K562 (cell line): ENCODE measurements at regions not wholly inside any gene's neighbourhood (a gene's known extent, or its start where the extent isn't known, plus 50 kb on each side); places are given as distances from the start of the nearest gene placed in this dataset.

Experiments
- ATAC-seq: fragments of 200-7000 bp; cut with Tn5 transposase; 3 replicates; pipeline ENCODE4 v1.9.1; 2020; ENCODE audit warnings: moderate library complexity
- BruUV-seq: library from RNA; stranded (reverse); fragments of 400-500 nt; replicated peaks from 2 replicates; lab custom pipeline; 2021; lab: Mats Ljungman, UMichigan
- CTCF ChIA-PET: fragments of 300-600 bp; formaldehyde crosslinking; extraction: SDS; loops from one replicate; lab custom pipeline; 2021; ENCODE audit warnings: low intra/inter-chr PET ratio; lab: Yijun Ruan, JAX
- POLR2A ChIA-PET: fragments of 300-600, 350-650 bp; sonication (Branson Sonifier 250); formaldehyde crosslinking; extraction: SDS; loops from one replicate; lab custom pipeline; 2021; ENCODE audit warnings: antibody characterized with exemption, inconsistent platforms; lab: Yijun Ruan, JAX
- DNase-seq, 4 experiments: peaks; one replicate each; pipeline versions ENCODE4 v3.0.0 to v3.0.0-alpha.2; 2011 to 2018; ENCODE audit warnings: low spot score in 3 of 4, mixed read lengths in 3 of 4; ENCODE audit errors: extremely low read depth in 1 of 4
- FAIRE-seq: peaks from 2 replicates; lab custom pipeline; 2011; peaks lifted over from hg19 to GRCh38; lab: Jason Lieb, UNC
- H2AFZ ChIP-seq: 2 replicates; pipeline ENCODE4 v1.6.0; 2011; ENCODE audit warnings: low read depth, low read length, control low read depth, inconsistent platforms
- H3K27ac ChIP-seq: fragments of 200-600 bp; 3 replicates; pipeline ENCODE4 v1.8.0; 2011; ENCODE audit warnings: low read depth, mild to moderate bottlenecking, control low read depth, inconsistent platforms, low read length, moderate library complexity, mixed read lengths; ENCODE audit errors: extremely low read depth
- H3K27me3 ChIP-seq, 2 experiments: fragments of 300-600 bp in 1 of 2; 2 replicates in 1 of 2; 3 replicates in 1 of 2; pipeline versions ENCODE4 v1.6.0 to v1.8.0; 2011; ENCODE audit warnings: inconsistent platforms in 2 of 2, low read length in 2 of 2, mild to moderate bottlenecking in 1 of 2, mixed read lengths in 1 of 2, moderate library complexity in 1 of 2; ENCODE audit not compliant: control insufficient read depth in 2 of 2, insufficient read depth in 2 of 2
- H3K36me3 ChIP-seq: fragments of 300-600 bp; 3 replicates; pipeline ENCODE4 v1.8.0; 2011; ENCODE audit warnings: mild to moderate bottlenecking, low read length, inconsistent platforms; ENCODE audit not compliant: control insufficient read depth, insufficient read depth
- H3K4me1 ChIP-seq, 2 experiments: fragments of 200-600 bp in 1 of 2; replicated peaks in 1 of 2; 2 replicates in 1 of 2; 3 replicates in 1 of 2; pipeline versions ENCODE4 v1.5.1 to v1.8.0; 2011; ENCODE audit warnings: inconsistent platforms in 2 of 2, low read length in 2 of 2, mild to moderate bottlenecking in 1 of 2, mixed read lengths in 1 of 2, moderate library complexity in 1 of 2; ENCODE audit not compliant: control insufficient read depth in 2 of 2, insufficient read depth in 2 of 2
- H3K4me2 ChIP-seq: 2 replicates; pipeline ENCODE4 v1.6.1; 2011; ENCODE audit warnings: low read length, control low read depth, inconsistent platforms, mixed read lengths; ENCODE audit not compliant: insufficient read depth
- H3K4me3 ChIP-seq: fragments of 200-600 bp; sonication (generic), shearing (Covaris generic); 2 replicates; pipeline ENCODE4 v1.5.1; 2016; ENCODE audit warnings: control low read depth, inconsistent platforms
- H3K79me2 ChIP-seq: fragments of 200-600 bp; 3 replicates; pipeline ENCODE4 v1.8.0; 2011; ENCODE audit warnings: low read length, inconsistent platforms; ENCODE audit not compliant: control insufficient read depth, insufficient read depth
- H3K9ac ChIP-seq, 2 experiments: 2 replicates each; pipeline versions ENCODE4 v1.6.0 to v1.6.1; 2011; ENCODE audit warnings: low read depth in 2 of 2, low read length in 2 of 2, control low read depth in 1 of 2, inconsistent platforms in 1 of 2, mild to moderate bottlenecking in 1 of 2, mixed read lengths in 1 of 2; ENCODE audit not compliant: insufficient read depth in 1 of 2
- H3K9me1 ChIP-seq: one replicate; pipeline ENCODE4 v1.6.0; 2011; ENCODE audit warnings: inconsistent platforms, mild to moderate bottlenecking, low read length, moderate library complexity; ENCODE audit not compliant: control insufficient read depth, insufficient read depth
- H3K9me3 ChIP-seq: replicated peaks from 2 replicates; pipeline ENCODE4 v1.5.1; 2011; ENCODE audit warnings: low read depth, low read length, inconsistent platforms; ENCODE audit not compliant: control insufficient read depth, insufficient read depth
- H4K20me1 ChIP-seq: replicated peaks from 2 replicates; pipeline ENCODE4 v1.6.1; 2011; ENCODE audit warnings: low read length, inconsistent platforms, mixed read lengths; ENCODE audit not compliant: control insufficient read depth, insufficient read depth
- CREB1 ChIP-seq, 2 experiments: sonication (generic) in 1 of 2; formaldehyde crosslinking in 1 of 2; IDR thresholded peaks; 2 replicates each; pipeline versions ENCODE4 v1.6.1 to v1.8.0; 2012 to 2022; ENCODE audit warnings: inconsistent platforms in 1 of 2, mild to moderate bottlenecking in 1 of 2, missing genetic modification reagents in 1 of 2, moderate library complexity in 1 of 2
- ELF4 ChIP-seq: fragments of 450-650 bp; formaldehyde crosslinking; IDR thresholded peaks from 2 replicates; pipeline ENCODE4 v1.4.0; 2022; ENCODE audit warnings: missing genetic modification characterization
- FIP1L1 ChIP-seq: fragments of 200-400 bp; formaldehyde crosslinking; IDR thresholded peaks from 2 replicates; pipeline ENCODE4 v1.6.1; 2018; ENCODE audit warnings: mild to moderate bottlenecking, low read depth, low read length; ENCODE audit not compliant: poor library complexity, severe bottlenecking
- HDGF ChIP-seq: fragments of 450-650 bp; IDR thresholded peaks from 2 replicates; pipeline ENCODE4 v1.6.1; 2016
- HOXB6 ChIP-seq: fragments of 250-450 bp; sonication (Bioruptor Pico); IDR thresholded peaks from 2 replicates; pipeline ENCODE4 v1.5.1; 2022; ENCODE audit warnings: mild to moderate bottlenecking, borderline replicate concordance
- KDM2B ChIP-seq: fragments of 250-450 bp; sonication (Bioruptor Pico); IDR thresholded peaks from 2 replicates; pipeline ENCODE4 v1.8.0; 2021; ENCODE audit warnings: mild to moderate bottlenecking, moderate library complexity
- MTA3 ChIP-seq: fragments of 450-650 bp; formaldehyde crosslinking; IDR thresholded peaks from 2 replicates; pipeline ENCODE4 v1.6.1; 2017; ENCODE audit warnings: mild to moderate bottlenecking, borderline replicate concordance
- RFX1 ChIP-seq: fragments of 450-650 bp; IDR thresholded peaks from 2 replicates; pipeline ENCODE4 v1.6.1; 2016; ENCODE audit warnings: mild to moderate bottlenecking, moderate library complexity
- XRCC3 ChIP-seq: fragments of 450-650 bp; IDR thresholded peaks from 2 replicates; pipeline ENCODE4 v1.6.1; 2017; ENCODE audit warnings: mild to moderate bottlenecking, moderate library complexity
- YBX1 ChIP-seq: fragments of 450-650 bp; IDR thresholded peaks from 2 replicates; pipeline ENCODE4 v1.7.1; 2016; ENCODE audit warnings: mild to moderate bottlenecking
- ZNF121 ChIP-seq: sonication (generic); formaldehyde crosslinking; conservative IDR thresholded peaks from 2 replicates; pipeline ENCODE4 v1.8.0; 2022; ENCODE audit warnings: missing genetic modification reagents
- ZNF217 ChIP-seq: sonication (generic); formaldehyde crosslinking; IDR thresholded peaks from 2 replicates; pipeline ENCODE4 v1.8.0; 2022; ENCODE audit warnings: mild to moderate bottlenecking, missing genetic modification reagents
- ZNF551 ChIP-seq: fragments of 250-450 bp; sonication (Bioruptor Pico); IDR thresholded peaks from 2 replicates; pipeline ENCODE4 v1.5.0; 2021; ENCODE audit warnings: mild to moderate bottlenecking, moderate library complexity
- ZNF717 ChIP-seq: fragments of 250-450 bp; sonication (Bioruptor Pico); IDR thresholded peaks from 2 replicates; pipeline ENCODE4 v1.5.0; 2021
- in situ Hi-C: fragments of 300-500 bp; cut with MboI; formaldehyde crosslinking; loops from 4 replicates; pipeline ENCODE4 v1.15.0; 2018; ENCODE audit warnings: inconsistent platforms, mixed read lengths
- intact Hi-C: fragments of 100-400 bp; cut with micrococcal nuclease; formaldehyde crosslinking; loops from 2 replicates; pipeline ENCODE4 v1.14.2; 2022
- TF ChIP-seq, protein P1 (sequence below): sonication (generic); formaldehyde crosslinking; IDR thresholded peaks from 2 replicates; pipeline ENCODE4 v1.8.0; 2022; ENCODE audit warnings: mild to moderate bottlenecking, missing genetic modification reagents, borderline replicate concordance
- TF ChIP-seq, protein P2 (sequence below), 2 experiments: fragments of 450-650 bp in 1 of 2; IDR thresholded peaks; 2 replicates each; pipeline ENCODE4 v1.6.1; 2011 to 2017; ENCODE audit warnings: low read depth in 2 of 2, antibody characterized with exemption in 1 of 2, borderline replicate concordance in 1 of 2, low read length in 1 of 2, mild to moderate bottlenecking in 1 of 2, mixed read lengths in 1 of 2; ENCODE audit not compliant: control insufficient read depth in 1 of 2
- TF ChIP-seq, protein P3 (sequence below): fragments of 450-650 bp; formaldehyde crosslinking; IDR thresholded peaks from 2 replicates; pipeline ENCODE4 v1.4.0; 2020; ENCODE audit warnings: mild to moderate bottlenecking, moderate library complexity

DNA sequence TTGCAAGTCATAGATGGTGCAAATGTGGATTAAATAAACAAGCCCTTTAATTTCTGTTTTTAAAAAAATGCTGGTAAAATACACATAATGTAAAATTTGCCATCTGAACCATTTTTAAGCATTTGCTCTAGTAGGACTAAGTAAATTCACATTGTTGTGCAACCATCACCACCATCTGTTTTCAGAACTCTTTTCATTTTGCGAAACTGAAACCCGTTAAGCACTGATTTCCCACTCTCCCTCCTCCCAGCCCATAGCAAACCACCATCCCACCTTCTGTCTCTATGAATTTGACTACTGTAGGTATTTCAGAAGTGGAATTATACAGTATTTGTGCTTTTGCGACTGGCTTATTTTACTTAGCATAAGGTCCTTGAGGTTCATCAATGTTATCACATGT, 103.3 kb upstream of the CNTLN start (continued):
- TF ChIP-seq, protein P1, sequence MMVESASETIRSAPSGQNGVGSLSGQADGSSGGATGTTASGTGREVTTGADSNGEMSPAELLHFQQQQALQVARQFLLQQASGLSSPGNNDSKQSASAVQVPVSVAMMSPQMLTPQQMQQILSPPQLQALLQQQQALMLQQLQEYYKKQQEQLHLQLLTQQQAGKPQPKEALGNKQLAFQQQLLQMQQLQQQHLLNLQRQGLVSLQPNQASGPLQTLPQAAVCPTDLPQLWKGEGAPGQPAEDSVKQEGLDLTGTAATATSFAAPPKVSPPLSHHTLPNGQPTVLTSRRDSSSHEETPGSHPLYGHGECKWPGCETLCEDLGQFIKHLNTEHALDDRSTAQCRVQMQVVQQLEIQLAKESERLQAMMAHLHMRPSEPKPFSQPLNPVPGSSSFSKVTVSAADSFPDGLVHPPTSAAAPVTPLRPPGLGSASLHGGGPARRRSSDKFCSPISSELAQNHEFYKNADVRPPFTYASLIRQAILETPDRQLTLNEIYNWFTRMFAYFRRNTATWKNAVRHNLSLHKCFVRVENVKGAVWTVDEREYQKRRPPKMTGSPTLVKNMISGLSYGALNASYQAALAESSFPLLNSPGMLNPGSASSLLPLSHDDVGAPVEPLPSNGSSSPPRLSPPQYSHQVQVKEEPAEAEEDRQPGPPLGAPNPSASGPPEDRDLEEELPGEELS = no peak
- TF ChIP-seq, all 486 proteins: peak for 0

DNA sequence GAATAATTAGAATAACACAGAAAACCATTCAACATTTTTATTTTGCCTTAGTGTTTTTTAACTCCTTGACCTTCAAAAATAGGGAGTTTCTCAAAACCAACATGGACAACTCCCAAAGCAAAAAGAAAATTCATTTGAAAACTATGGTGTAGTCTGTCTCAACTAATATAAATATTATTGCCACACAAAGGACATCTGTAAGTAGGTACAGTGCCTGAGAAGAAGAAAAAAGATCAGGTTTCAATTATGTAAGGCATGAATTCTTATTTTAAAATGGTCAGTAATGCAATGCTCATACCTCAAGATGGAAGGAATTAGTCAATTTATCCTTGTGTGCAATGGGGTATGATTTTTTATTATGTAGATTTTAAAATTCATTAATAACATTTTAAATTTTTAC, 109.6 kb upstream of the CNTLN start:
- Histone ChIP-seq H3K9me1 (no peaks in the 10 kb centered on the region), H3K9me3 (no peaks in the 10 kb centered on the region), H2AFZ (no peak overlapping the region), H3K27me3 (no peaks in the 10 kb centered on the region), H3K36me3 (no peaks in the 10 kb centered on the region), H3K27ac (no peak overlapping the region), H3K9ac (no peak overlapping the region), H4K20me1 (no peaks in the 10 kb centered on the region), H3K4me3 (no peak overlapping the region), H3K4me1 (no peaks in the 10 kb centered on the region), H3K4me2 (no peak overlapping the region), H3K79me2 (no peaks in the 10 kb centered on the region)
- in situ Hi-C loops (no loop called here), intact Hi-C loops (no loop called here)
- FAIRE-seq (no peak), DNase-seq (no peak), ATAC-seq (no peak)
- BruUV-seq = no TSS peak
- POLR2A ChIA-PET = no interaction called here
- CTCF ChIA-PET = no interaction called here
- TF ChIP-seq MTA3 (no peak), XRCC3 (no peak), HDGF (no peak), ZNF551 (no peak), HOXB6 (CRISPR knock-in tag) (no peak), ELF4 (CRISPR knock-in tag) (no peak), RFX1 (no peak), CREB1 (IDR thresholded peaks at IDR 0.05) (no peak), CREB1 (CRISPR knock-in tag; IDR thresholded peaks at IDR 0.05) (no peak), ZNF717 (CRISPR knock-in tag) (no peak), FIP1L1 (no peak), ZNF217 (CRISPR knock-in tag) (no peak), ZNF121 (CRISPR knock-in tag) (no peak), KDM2B (CRISPR knock-in tag) (no peak), YBX1 (no peak)
- TF ChIP-seq, protein P2, sequence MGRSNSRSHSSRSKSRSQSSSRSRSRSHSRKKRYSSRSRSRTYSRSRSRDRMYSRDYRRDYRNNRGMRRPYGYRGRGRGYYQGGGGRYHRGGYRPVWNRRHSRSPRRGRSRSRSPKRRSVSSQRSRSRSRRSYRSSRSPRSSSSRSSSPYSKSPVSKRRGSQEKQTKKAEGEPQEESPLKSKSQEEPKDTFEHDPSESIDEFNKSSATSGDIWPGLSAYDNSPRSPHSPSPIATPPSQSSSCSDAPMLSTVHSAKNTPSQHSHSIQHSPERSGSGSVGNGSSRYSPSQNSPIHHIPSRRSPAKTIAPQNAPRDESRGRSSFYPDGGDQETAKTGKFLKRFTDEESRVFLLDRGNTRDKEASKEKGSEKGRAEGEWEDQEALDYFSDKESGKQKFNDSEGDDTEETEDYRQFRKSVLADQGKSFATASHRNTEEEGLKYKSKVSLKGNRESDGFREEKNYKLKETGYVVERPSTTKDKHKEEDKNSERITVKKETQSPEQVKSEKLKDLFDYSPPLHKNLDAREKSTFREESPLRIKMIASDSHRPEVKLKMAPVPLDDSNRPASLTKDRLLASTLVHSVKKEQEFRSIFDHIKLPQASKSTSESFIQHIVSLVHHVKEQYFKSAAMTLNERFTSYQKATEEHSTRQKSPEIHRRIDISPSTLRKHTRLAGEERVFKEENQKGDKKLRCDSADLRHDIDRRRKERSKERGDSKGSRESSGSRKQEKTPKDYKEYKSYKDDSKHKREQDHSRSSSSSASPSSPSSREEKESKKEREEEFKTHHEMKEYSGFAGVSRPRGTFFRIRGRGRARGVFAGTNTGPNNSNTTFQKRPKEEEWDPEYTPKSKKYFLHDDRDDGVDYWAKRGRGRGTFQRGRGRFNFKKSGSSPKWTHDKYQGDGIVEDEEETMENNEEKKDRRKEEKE (IDR thresholded peaks at IDR 0.05; ENCODE audit: borderline replicate concordance in 1 of 2, control insufficient read depth in 1 of 2, low read depth in 2 of 2, low read length in 1 of 2) = no peak
- TF ChIP-seq, protein P3, sequence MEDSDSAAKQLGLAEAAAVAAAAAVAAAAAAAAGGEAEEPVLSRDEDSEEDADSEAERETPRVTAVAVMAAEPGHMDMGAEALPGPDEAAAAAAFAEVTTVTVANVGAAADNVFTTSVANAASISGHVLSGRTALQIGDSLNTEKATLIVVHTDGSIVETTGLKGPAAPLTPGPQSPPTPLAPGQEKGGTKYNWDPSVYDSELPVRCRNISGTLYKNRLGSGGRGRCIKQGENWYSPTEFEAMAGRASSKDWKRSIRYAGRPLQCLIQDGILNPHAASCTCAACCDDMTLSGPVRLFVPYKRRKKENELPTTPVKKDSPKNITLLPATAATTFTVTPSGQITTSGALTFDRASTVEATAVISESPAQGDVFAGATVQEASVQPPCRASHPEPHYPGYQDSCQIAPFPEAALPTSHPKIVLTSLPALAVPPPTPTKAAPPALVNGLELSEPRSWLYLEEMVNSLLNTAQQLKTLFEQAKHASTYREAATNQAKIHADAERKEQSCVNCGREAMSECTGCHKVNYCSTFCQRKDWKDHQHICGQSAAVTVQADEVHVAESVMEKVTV (CRISPR knock-in tag) = no peak
